ENCODE measurements at regions not wholly inside any gene's neighbourhood (a gene's known extent, or its start where the extent isn't known, plus 50 kb on each side); places are given as distances from the start of the nearest gene placed in this dataset.

GRCh38 chr3:127113571-127113891 lies 79.4 kb upstream of the PRR23E start (continued):
- TF ChIP-seq FOXK2 (IDR thresholded peaks at IDR 0.05) (no peak), MAFK (conservative IDR thresholded peaks at IDR 0.05 in 1 of 2, IDR thresholded peaks at IDR 0.05 in 1 of 2; ENCODE audit: low read length in 2 of 2) (no peak), HBP1 (CRISPR knock-in tag; IDR thresholded peaks at IDR 0.05; ENCODE audit: low read depth) (no peak), ZNF207 (IDR thresholded peaks at IDR 0.05; ENCODE audit: borderline replicate concordance) (no peak), MYPOP (CRISPR knock-in tag; IDR thresholded peaks at IDR 0.05) (peak; percentile 49; the same call in 1 of the 2 replicates), ZBTB21 (CRISPR knock-in tag; IDR thresholded peaks at IDR 0.05) (no peak), MED8 (CRISPR knock-in tag; IDR thresholded peaks at IDR 0.05; ENCODE audit: insufficient replicate concordance) (no peak), ATF6 (CRISPR knock-in tag; conservative IDR thresholded peaks at IDR 0.05) (no peak), RFXAP (CRISPR knock-in tag; IDR thresholded peaks at IDR 0.05; ENCODE audit: borderline replicate concordance) (no peak), GABPB1 (CRISPR knock-in tag; IDR thresholded peaks at IDR 0.05) (no peak), ZSCAN31 (CRISPR knock-in tag; IDR thresholded peaks at IDR 0.05; ENCODE audit: low read depth) (no peak), ZNF546 (CRISPR knock-in tag; conservative IDR thresholded peaks at IDR 0.05) (no peak), RAD21 (CRISPR knock-in tag; IDR thresholded peaks at IDR 0.05) (no peak), ZNF431 (CRISPR knock-in tag; IDR thresholded peaks at IDR 0.05; ENCODE audit: borderline replicate concordance, low read depth) (no peak), KLF13 (CRISPR knock-in tag; IDR thresholded peaks at IDR 0.05) (no peak)
- TF ChIP-seq, protein P1, sequence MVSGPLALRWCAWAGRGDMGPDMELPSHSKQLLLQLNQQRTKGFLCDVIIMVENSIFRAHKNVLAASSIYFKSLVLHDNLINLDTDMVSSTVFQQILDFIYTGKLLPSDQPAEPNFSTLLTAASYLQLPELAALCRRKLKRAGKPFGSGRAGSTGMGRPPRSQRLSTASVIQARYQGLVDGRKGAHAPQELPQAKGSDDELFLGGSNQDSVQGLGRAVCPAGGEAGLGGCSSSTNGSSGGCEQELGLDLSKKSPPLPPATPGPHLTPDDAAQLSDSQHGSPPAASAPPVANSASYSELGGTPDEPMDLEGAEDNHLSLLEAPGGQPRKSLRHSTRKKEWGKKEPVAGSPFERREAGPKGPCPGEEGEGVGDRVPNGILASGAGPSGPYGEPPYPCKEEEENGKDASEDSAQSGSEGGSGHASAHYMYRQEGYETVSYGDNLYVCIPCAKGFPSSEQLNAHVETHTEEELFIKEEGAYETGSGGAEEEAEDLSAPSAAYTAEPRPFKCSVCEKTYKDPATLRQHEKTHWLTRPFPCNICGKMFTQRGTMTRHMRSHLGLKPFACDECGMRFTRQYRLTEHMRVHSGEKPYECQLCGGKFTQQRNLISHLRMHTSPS (CRISPR knock-in tag; IDR thresholded peaks at IDR 0.05; ENCODE audit: low read depth): no peak
- TF ChIP-seq, protein P2, sequence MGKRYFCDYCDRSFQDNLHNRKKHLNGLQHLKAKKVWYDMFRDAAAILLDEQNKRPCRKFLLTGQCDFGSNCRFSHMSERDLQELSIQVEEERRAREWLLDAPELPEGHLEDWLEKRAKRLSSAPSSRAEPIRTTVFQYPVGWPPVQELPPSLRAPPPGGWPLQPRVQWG (CRISPR knock-in tag; IDR thresholded peaks at IDR 0.05; ENCODE audit: borderline replicate concordance, low read depth): no peak
- TF ChIP-seq, protein P3, sequence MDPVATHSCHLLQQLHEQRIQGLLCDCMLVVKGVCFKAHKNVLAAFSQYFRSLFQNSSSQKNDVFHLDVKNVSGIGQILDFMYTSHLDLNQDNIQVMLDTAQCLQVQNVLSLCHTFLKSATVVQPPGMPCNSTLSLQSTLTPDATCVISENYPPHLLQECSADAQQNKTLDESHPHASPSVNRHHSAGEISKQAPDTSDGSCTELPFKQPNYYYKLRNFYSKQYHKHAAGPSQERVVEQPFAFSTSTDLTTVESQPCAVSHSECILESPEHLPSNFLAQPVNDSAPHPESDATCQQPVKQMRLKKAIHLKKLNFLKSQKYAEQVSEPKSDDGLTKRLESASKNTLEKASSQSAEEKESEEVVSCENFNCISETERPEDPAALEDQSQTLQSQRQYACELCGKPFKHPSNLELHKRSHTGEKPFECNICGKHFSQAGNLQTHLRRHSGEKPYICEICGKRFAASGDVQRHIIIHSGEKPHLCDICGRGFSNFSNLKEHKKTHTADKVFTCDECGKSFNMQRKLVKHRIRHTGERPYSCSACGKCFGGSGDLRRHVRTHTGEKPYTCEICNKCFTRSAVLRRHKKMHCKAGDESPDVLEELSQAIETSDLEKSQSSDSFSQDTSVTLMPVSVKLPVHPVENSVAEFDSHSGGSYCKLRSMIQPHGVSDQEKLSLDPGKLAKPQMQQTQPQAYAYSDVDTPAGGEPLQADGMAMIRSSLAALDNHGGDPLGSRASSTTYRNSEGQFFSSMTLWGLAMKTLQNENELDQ (CRISPR knock-in tag; IDR thresholded peaks at IDR 0.05; ENCODE audit: borderline replicate concordance): no peak
- TF ChIP-seq, protein P4, sequence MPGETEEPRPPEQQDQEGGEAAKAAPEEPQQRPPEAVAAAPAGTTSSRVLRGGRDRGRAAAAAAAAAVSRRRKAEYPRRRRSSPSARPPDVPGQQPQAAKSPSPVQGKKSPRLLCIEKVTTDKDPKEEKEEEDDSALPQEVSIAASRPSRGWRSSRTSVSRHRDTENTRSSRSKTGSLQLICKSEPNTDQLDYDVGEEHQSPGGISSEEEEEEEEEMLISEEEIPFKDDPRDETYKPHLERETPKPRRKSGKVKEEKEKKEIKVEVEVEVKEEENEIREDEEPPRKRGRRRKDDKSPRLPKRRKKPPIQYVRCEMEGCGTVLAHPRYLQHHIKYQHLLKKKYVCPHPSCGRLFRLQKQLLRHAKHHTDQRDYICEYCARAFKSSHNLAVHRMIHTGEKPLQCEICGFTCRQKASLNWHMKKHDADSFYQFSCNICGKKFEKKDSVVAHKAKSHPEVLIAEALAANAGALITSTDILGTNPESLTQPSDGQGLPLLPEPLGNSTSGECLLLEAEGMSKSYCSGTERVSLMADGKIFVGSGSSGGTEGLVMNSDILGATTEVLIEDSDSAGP (CRISPR knock-in tag; IDR thresholded peaks at IDR 0.05; ENCODE audit: borderline replicate concordance): no peak
